Left forelimb (tissue), 1 donor: ENCODE measurements at regions not wholly inside any gene's neighbourhood (a gene's known extent, or its start where the extent isn't known, plus 50 kb on each side); places are given as distances from the start of the nearest gene placed in this dataset.

ENCODE experiments used
- DNase-seq: peaks from one replicate; pipeline ENCODE4 v3.0.0-alpha.2; 2018; ENCODE audit warnings: low spot score

- no peak for DNase-seq
Measured at GRCh38 chr13:106350208-106350607, 185.3 kb downstream of the EFNB2 start.

- no peak for DNase-seq
Measured at GRCh38 chr13:106349080-106349931, 186.2 kb downstream of the EFNB2 start.

GRCh38 chr13:106348075-106348840 lies 187.2 kb downstream of the EFNB2 start:
- DNase-seq, result no peak

GRCh38 chr13:106344342-106344741 lies 191.1 kb downstream of the EFNB2 start:
- DNase-seq, result no peak

- DNase-seq, result no peak
Measured at GRCh38 chr13:106343836-106344235, 191.6 kb downstream of the EFNB2 start.

GRCh38 chr13:106340249-106340648 lies 195.2 kb downstream of the EFNB2 start:
- no peak for DNase-seq

GRCh38 chr13:106337096-106337850 lies 198.2 kb downstream of the EFNB2 start:
- no peak for DNase-seq

- no peak for DNase-seq
Measured at GRCh38 chr13:106336668-106337067, 198.8 kb downstream of the EFNB2 start.

GRCh38 chr13:106332621-106333020 lies 202.8 kb downstream of the EFNB2 start:
- no peak for DNase-seq

GRCh38 chr13:106331116-106331515 lies 204.3 kb downstream of the EFNB2 start:
- no peak for DNase-seq

- DNase-seq, result no peak
Measured at GRCh38 chr13:106329941-106330340, 205.5 kb downstream of the EFNB2 start.

GRCh38 chr13:106326751-106327150 lies 208.7 kb downstream of the EFNB2 start:
- DNase-seq, result no peak

GRCh38 chr13:106324444-106324843 lies 211.0 kb downstream of the EFNB2 start:
- no peak for DNase-seq

GRCh38 chr13:106322628-106323027 lies 212.8 kb downstream of the EFNB2 start:
- DNase-seq, result no peak

- DNase-seq, result no peak
Measured at GRCh38 chr13:106318941-106319411, 216.5 kb downstream of the EFNB2 start.

GRCh38 chr13:106314417-106314816 lies 221.0 kb downstream of the EFNB2 start:
- no peak for DNase-seq

- no peak for DNase-seq
Measured at GRCh38 chr13:106311004-106311403, 224.5 kb downstream of the EFNB2 start.

GRCh38 chr13:106310291-106310865 lies 225.1 kb downstream of the EFNB2 start:
- DNase-seq, result no peak

- DNase-seq, result no peak
Measured at GRCh38 chr13:106306748-106307277, 228.6 kb downstream of the EFNB2 start.

- no peak for DNase-seq
Measured at GRCh38 chr13:106302843-106303242, 232.6 kb downstream of the EFNB2 start.

GRCh38 chr13:106302011-106302410 lies 233.5 kb downstream of the EFNB2 start:
- no peak for DNase-seq

GRCh38 chr13:106299621-106300020 lies 235.8 kb downstream of the EFNB2 start:
- DNase-seq, result no peak
